GM18868 (cell line): ENCODE measurements at regions not wholly inside any gene's neighbourhood (a gene's known extent, or its start where the extent isn't known, plus 50 kb on each side); places are given as distances from the start of the nearest gene placed in this dataset.

Source experiments
- ATAC-seq: cut with Tn5 transposase; IDR thresholded peaks from one replicate; pipeline ENCODE4 v1.9.1; 2021; ENCODE audit warnings: mild to moderate bottlenecking, moderate library complexity; ENCODE audit not compliant: unreplicated experiment

- ATAC-seq: no peak
Observed at GRCh38 chr14:101097109-101097793, 193.7 kb upstream of the RTL1 start.

GRCh38 chr14:101098177-101098576, 194.7 kb upstream of the RTL1 start:
- no peak for ATAC-seq

- no peak for ATAC-seq
Observed at GRCh38 chr14:101098641-101099040, 195.1 kb upstream of the RTL1 start.

GRCh38 chr14:101101456-101102056, 198.0 kb upstream of the RTL1 start:
- no peak for ATAC-seq

GRCh38 chr14:101102875-101103274, 199.4 kb upstream of the RTL1 start:
- ATAC-seq: no peak

GRCh38 chr14:101103321-101103901, 199.9 kb upstream of the RTL1 start:
- ATAC-seq: no peak

GRCh38 chr14:101104485-101104884, 201.0 kb upstream of the RTL1 start:
- no peak for ATAC-seq

GRCh38 chr14:101105045-101105444, 201.5 kb upstream of the RTL1 start:
- ATAC-seq: no peak

GRCh38 chr14:101108579-101109346, 205.2 kb upstream of the RTL1 start:
- no peak for ATAC-seq

GRCh38 chr14:101109347-101109638, 205.8 kb upstream of the RTL1 start:
- no peak for ATAC-seq

GRCh38 chr14:101109981-101110728, 206.6 kb upstream of the RTL1 start:
- no peak for ATAC-seq

GRCh38 chr14:101110729-101111619, 207.5 kb upstream of the RTL1 start:
- no peak for ATAC-seq

GRCh38 chr14:101111620-101112290, 208.2 kb upstream of the RTL1 start:
- ATAC-seq: no peak

- ATAC-seq: no peak
Observed at GRCh38 chr14:101112351-101113107, 209.0 kb upstream of the RTL1 start.

- no peak for ATAC-seq
Observed at GRCh38 chr14:101113108-101113612, 209.6 kb upstream of the RTL1 start.

- no peak for ATAC-seq
Observed at GRCh38 chr14:101113835-101114725, 210.6 kb upstream of the RTL1 start.

- ATAC-seq: no peak
Observed at GRCh38 chr14:101114726-101115515, 211.4 kb upstream of the RTL1 start.
